HG03469 (cell line): ENCODE measurements at regions not wholly inside any gene's neighbourhood (a gene's known extent, or its start where the extent isn't known, plus 50 kb on each side); places are given as distances from the start of the nearest gene placed in this dataset.

Experiments used
- ATAC-seq: cut with Tn5 transposase; IDR thresholded peaks from one replicate; pipeline ENCODE4 v1.9.1; 2021; ENCODE audit warnings: mild to moderate bottlenecking, moderate library complexity, moderate number of reproducible peaks; ENCODE audit not compliant: unreplicated experiment

DNA sequence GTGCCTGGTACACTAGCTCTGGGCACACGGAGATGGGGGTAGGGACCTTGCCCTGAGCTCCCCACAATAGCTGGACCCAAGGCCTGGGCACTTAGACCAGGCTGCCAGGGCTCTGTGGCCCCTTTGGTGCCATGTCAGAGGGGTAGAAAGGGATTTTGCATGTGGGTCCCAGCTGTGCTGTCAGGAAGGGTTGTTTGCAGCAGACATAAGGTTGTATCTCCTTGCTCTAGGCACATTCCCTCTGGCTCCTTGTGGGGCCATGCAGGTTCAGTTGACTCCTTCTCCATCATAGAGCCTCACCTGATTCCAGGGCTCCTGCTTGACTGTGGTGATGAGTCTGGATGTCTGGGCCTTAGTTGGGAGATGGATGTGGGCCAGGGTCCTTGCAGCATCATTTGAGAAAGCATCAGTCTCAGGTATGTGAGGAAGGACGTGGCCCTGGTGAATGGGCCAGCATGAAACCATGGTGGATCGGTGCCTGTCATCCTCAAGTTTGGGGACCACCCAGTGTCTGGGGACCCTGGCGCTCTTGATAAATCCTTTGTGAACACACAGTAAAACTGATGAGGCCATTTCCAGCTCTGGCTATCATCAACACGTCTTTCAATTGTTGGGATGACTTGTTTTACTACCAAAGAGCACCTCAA lies 461.9 kb upstream of the HS6ST1 start:
- ATAC-seq: no peak

DNA sequence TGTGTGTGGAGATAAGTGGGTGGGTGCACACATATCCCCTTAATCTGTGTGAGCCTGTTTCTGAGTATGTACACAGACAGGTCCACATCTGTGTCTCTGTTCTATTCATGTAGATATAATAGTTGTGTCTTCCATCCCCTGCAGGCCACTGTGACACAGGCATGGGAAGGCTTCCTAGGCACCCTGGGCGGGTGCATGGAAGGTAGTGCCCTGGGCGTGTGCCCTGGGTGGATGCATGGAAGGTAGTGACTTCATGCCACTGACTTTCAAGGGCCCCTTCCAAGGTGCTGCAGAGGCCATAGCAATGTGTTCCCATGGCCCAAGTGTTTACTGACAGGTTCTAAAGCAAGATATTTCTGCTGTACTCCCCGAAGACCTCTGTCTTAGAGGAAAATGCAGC lies 462.5 kb upstream of the HS6ST1 start:
- ATAC-seq: no peak

- ATAC-seq: no peak
Observed at GRCh38 chr2:128781585-128782385, 463.1 kb upstream of the HS6ST1 start.

DNA sequence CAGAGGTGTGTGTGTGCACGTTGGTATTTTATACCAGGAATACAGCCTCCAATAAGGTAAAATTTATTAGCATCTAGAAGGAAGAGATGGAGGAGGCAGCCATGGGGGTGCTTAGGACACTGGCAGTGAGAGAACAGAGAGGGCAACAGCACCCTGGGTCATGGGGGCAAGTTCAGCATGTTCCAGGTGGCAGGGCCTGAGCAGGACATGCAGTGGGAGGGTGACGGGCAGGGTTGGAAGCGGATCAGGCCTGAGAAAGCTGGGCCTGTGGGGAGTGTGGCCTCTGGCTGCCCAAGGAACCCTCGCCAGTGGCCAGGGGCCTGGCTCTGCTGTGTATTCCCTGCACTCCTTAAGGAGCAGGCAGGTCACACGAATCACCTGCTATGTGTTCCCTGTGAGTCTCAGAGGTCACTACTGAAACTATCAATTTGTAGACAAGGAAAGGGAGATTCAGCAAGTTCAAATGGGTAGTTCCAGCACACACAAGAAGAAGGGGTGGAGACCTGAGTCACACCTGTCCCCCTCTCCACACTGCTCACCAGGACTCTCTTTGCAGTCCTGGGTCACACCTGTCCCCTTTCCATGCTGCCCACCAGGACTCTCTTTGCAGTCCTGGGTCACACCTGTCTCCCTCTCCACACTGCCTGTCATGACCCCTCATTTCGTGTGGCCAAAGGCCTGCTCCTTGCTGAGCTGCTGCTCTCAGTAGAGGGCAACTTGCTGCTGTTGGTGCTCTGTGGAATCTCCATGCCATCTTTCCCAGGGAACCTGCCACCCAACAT lies 463.9 kb upstream of the HS6ST1 start:
- no peak for ATAC-seq

GRCh38 chr2:128783193-128783671 lies 464.6 kb upstream of the HS6ST1 start:
- no peak for ATAC-seq

DNA sequence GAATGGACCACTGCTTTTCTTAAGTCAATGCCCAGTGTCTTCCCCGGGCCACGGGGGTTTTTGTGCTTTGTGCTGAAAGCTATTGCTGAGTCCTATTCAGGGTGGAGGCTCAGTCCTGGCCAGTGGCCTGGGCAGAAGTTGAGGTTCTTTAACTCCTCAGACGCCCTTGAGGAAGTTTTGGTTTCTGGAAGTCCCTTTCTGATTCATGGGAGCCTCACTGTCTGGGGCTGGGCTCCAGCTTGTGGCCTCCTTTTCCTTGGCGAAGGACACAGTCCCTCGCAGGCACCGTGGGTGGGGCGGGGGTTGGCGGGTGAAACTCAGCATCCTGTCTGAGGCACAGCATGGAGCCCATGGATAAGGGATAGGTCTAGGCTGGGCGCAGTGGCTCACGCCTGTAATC lies 465.2 kb upstream of the HS6ST1 start:
- ATAC-seq: no peak

DNA sequence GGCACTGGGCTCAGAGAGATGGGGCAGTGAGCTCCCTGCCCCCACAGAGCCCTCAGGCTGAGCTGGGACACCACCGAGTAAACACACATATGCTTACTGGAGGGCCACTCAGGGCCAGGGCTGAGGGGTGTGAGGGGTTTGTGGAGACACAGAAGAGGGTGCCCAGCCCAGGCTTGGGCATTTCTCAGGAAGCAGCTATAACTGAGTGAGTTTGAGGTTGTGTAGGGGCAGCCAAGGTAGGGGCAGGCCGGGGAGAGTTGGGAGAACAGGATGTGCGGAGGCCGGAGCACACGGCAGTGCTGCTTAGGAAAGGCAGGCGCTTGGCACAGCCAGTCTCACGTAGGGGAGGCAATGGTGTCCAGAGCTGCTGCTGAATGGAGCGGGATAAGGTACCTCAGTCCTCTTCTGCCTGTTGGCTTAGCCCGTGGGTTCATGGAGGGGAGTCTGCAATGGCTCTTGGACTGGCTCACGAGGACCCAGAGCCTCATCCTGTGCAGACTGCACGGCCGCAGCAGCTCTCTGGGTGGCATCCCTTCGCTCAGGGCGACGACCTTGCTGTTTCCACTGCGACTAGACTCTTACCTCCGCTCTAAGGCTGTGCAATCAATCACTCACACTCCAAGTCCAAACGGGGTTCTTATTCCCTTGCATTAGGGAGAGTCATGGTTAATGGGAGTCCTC lies 466.1 kb upstream of the HS6ST1 start:
- no peak for ATAC-seq

DNA sequence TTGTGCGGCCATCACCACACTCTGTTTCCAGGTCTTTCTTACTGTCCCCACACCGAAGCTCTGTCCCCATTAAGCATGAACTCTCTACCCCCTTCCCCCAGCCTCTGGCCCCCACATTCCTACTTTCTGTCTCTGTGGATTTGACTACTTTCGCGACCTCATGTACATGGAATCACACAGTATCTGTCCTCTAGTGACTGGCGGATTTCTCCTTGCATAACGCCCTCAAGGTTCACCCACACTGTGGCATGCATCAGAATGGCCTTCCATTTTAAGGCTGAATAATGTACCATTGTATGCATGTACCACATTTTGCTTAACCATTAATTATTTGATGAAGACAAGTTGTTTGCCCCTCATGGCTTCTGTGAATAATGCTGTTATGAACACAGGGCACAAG lies 467.6 kb upstream of the HS6ST1 start:
- ATAC-seq: no peak

DNA sequence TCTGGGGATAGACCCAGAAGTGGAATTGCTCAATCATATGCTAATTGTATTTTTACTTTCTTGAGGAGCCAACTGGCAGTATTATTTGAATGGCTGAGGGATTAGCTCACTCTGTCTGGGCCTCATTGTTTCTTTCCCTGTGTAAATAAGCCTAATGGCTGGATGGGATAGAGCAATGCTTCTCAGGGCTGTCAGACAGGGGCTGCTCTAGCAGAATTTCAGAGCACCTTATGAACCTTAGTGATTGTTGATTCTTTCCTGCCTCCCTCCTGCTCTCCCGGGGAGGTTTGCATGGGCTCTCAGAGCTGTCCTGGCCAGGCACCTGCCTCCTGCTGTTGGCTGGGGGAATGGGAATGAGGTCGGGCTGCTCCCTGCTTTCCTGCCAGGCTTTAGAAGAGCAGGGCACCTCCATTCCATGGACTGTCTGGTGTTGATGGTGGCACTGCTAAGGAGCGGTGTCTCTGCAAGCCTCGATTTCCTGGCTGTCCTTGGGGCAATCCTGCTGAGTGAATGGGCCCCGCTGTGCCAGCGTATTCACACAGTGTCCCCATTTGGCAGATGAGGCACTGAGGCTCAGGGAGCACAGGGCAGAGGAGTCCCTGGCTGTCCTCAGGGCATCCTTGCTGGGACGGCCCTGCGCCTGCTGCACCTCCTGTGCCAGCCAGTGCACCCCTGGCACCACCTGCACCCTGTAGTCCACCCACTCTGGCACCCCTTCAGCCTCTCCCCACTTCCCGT lies 468.2 kb upstream of the HS6ST1 start:
- no peak for ATAC-seq

DNA sequence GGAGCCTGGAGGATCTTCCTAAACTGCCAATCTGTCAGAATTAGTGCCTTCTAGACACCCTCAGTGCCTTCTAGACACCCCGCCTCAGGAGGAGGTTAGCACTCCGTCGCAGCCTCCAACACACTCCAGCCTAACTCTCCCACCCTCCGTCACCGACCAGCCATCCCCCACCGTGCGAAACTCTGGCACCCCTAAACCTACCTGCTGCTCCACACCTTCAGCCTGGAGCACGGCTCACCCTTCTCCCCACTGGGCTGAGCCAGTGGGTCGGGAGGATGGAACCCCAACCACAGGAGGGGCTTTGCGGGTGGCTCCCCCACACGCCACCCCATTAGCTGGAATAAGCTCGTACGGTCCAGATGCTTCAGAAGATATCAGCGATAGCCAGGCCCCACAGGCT lies 468.9 kb upstream of the HS6ST1 start:
- ATAC-seq: no peak

DNA sequence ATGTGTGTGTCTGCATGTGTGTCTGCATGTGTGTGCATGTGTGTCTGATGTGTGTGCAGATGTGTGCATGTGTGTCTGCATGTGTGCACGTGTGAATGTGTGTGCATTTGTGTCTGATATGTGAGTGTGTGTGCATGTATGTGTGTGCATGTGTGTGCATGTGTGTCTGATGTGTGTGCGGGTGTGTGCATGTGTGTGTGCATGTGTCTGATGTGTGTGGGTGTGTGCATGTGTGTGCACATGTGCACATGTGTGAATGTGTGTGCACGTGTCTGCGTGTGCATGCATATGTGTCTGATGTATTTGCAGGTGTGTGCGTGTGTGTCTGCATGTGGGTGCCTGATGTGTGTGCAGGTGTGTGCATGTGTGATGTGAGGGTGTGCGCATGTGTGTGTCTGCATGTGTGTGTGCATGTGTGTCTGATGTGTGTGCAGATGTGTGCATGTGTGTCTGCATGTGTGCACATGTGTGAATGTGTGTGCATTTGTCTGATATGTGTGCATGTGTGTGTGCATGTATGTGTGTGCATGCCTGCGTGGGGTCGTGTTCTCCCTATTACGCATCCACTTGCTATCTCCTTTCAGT lies 470.1 kb upstream of the HS6ST1 start:
- no peak for ATAC-seq

- no peak for ATAC-seq
Observed at GRCh38 chr2:128789221-128789620, 470.6 kb upstream of the HS6ST1 start.

DNA sequence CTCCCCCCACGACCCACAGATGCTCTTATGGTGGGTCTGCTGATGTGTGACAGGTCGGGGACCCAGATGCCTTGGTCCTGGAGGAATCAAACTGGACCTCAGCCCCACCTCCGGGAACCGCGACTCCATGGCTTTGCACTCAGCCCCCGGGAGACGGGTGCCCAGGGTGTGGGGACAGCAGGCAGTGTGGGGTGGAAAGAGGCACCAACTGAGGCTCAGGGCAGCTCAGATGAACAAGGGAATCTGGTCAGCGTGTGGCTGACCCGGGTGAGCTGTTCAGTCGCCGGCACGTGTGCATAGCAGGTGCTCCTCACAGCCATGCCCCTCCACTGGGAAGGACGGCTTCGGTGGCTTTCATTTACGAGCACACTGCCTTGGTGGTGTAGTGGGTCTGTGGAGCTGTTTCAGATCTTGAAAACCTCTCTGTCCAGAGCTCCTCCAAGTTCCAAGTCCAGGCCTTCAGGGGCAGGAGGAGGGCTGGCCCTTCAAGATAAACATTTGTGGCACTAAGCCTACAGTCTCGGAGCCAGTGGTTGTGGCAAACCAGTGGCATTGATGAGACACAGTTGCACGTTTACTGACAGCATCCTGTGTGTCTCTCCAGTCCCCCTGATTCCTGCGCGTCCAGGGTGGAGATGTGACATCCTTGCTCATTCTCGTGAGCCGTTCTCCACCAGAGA lies 471.2 kb upstream of the HS6ST1 start:
- ATAC-seq: no peak

DNA sequence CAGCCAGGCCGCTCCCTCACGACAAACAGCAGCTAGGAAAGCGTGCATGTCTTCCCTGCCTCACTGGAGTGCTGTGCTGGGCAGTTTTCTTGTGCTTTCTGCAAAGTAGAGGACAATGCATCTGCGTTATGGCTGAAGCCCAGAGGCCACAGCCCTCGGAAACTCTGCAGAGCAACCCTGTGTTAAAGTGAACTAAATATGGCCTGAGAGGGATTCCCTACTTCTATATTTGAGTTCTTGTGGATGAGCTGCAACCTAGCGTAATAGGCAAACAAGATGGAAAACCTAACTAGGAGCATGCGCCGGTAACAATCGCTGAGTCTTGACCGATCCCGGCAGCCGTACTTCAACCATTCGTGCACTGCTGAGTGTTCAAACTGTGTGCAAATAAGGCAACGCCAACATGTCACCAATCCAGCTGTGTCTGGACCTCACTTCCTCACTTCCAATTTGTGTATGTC lies 471.9 kb upstream of the HS6ST1 start:
- no peak for ATAC-seq

GRCh38 chr2:128791120-128791984 lies 472.7 kb upstream of the HS6ST1 start:
- ATAC-seq: no peak

DNA sequence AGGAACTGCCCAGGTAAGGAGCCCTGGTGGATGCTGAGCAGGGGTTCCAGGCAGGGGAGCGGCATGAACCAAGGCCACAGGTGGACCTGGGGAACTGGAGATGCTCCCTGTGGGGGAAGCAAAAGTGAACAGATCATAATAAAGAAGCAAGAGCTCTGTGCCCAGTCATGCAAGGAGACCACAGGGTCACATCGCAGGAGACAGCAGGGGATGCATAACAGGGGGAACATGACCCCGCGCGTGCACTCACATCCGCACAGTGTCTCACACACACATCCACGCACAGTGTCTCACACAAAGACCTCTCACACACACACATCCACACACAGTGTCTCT lies 473.3 kb upstream of the HS6ST1 start:
- ATAC-seq: no peak

- no peak for ATAC-seq
Observed at GRCh38 chr2:128792476-128793054, 473.9 kb upstream of the HS6ST1 start.

DNA sequence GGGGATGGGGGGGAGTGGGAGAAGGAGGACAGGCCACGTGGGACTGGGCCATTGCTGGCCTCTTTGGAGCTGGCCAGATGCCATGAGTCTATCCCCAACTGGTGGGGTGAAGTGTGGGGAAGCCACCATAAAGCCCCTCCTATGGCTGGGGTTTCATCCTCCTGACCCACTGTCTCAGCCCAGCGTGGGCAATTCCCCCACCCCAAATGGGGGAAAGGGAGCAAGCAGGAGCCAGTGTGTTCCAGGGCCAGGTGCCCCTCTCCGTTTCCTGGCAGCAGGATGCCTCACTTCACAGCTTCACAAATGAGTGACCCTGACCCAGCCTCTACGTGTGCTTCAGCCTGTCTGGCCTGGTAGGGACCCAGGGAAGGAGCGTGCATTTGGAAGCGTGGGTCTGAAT lies 474.7 kb upstream of the HS6ST1 start:
- ATAC-seq: no peak
